ENCODE measurements at regions not wholly inside any gene's neighbourhood (a gene's known extent, or its start where the extent isn't known, plus 50 kb on each side); places are given as distances from the start of the nearest gene placed in this dataset.
"Not testable (repeated sequence)": the region's sequence is repeated elsewhere in the genome, so short reads cannot be mapped to it uniquely, and the experiment has no call there.

DNA sequence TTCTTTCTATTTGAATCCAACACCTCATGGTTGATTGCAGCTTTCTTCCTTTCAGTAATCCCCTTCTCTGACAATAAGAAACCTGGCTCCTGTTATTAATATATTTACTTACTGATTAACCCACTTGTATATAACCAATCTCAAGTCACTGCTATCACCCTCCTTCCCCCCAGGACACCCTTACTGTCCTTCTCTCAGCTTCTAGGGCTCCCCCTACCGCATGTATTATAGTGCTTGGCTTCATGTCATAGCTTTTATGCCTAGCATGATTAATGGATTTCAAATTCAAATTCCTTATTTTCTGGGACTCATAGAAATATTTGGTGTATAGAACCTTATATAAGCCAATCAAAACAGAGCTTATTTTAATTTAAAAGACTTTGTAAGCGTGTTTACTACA lies 75.7 kb upstream of the BNIP2 start:
- DNase-seq = no peak

DNA sequence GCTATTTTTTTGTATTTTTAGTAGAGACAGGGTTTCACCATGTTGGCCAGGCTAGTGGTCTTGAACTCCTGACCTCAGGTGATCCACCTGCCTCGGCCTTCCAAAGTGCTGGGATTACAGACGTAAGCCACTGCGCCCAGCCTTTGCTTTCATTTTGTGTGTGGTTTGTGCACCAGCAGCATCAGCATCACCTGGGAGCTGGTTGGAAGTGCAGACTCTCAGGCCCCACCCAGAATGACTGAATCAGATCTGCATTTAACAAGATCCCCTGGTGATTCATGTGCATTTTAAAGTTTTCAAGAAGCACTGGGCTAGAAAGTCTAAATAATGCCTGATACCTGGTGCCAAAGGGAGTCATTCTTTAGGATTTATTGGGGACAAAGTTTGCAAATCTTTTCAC lies 73.4 kb upstream of the BNIP2 start:
- no peak for DNase-seq

DNA sequence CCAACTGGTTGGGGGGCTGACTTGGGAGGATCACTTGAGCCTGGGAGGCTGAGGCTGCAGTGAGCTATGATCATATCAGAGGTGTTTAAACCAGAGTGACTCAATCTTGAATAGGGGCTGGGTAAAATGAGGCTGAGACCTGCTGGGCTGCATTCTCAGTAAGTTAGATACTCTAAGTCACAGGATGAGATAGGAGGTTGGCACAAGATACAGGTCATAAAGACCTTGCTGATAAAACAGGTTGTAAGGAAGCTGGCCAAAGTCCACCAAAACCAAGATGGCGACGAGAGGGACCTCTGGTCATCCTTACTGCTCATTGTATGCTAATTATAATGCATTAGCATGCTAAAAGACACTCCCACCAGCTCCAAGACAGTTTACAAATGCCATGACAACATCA lies 71.1 kb upstream of the BNIP2 start:
- not testable (repeated sequence) for DNase-seq

DNA sequence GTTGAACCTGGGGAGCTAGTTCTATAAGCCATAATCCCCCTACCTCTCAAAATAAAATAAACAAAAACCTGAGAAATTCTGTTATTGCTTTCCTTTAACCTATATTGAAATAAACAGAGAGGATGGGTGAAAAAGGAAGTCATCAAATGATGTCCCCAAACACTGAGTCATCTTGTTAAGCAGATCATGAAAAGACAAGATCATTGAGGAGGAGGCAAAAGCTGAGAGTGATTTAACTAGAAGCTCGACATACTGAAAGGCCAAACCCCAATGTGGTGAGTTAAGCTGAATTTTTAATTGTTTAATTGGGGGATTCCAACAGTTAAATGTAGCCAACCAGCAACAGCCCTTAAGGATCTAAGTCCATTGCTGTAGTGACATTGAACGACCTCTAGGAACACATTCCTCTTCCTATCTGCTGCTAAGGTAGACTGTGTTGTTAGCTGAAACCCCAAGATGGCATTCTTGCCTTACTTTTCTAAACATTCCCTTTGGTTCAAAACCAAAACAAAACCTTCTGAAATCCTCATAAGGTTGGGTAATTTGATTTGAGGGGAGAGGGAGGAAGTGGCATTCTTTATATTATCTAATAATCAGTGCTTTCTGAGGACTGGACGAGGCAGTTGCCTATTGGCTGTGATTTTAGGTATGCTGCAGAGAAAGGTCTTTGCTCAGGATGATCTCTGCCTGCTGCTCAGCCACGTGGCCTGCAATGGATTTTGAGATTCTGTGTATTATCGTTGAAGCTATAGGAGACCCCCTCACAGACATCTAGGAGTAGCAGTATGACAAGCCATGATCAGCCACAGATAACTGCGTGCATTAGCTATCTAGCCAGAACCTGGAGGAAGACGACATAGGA lies 62.7 kb upstream of the BNIP2 start:
- no peak for DNase-seq

DNA sequence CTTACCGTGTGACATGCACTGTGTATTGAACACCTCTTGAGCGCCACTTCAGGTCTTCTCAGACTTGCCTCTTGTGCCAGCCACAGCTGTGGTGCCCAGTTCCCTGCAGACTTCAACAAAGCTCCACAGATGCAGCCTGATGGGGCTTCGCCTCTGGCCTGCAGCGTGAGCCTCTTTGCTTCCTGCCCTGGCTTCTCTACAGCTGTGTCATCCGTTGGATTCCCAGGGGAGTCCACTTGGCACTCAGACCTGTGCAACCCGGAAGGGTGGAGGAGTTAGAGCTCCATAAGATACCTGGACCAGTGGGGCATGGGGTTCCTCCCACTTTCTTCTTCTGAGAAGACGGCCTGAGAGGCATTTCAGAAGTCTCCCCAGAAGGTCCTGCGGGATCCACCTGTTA lies 57.7 kb upstream of the BNIP2 start:
- DNase-seq = peak; percentile 77

DNA sequence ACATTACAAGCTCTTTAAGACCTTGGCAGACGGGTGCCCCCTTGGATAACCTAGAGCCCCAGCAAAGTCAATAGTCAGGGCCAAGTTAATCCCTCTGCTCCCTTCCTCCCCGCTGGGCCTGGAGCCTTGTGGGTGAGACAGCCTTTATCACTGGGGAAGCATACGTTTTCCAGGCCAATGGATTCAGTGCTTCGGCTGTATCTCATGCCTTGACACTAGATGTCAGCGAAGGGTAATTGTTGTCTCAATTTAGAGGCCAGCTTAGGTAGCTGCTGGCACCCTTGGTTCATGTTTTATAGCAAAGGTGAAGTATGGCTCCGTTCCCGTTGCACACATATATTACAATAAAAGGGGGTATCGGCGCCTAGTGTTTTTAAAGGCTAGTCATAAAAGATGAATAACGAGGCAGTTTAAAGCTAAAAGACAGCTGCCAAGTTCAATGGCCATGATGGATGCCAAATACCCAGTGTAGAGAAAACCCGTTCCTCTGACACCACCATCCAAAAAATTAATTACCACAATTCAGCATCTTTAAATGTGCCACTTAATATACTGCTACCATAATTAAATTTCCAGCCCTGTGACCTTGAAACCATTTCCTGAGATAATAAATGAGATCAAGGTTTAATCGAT lies 52.3 kb upstream of the BNIP2 start:
- peak; percentile 60 for DNase-seq

DNA sequence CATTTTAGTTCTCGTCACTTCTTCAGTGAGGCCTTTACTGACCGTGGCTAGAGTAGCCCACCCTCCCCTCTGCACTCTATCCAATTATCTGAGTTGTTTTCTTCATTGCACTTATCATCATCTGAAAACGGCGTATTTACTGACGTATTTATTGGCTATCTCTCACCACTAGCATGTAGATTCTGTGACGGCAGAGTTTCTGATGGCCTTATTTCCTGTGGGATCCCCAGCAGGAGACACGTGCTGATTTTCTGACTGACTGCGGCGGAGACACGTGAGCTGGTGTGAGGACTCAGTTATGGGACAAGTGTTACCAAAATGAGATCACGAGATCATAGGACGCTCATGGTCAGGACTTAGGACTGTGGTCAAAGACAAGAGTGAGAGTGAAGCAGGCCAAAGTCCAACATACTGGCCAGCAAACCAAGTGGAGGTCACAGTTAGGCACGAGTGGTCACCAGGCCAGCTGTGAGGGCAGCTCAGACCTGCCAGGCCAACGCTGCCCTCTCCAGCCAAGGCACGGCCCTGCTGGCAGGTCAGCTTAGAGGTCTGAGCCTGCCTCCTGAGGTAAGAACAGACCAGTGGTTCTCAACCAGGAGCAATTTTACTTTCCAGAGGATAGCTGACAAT lies 50.6 kb upstream of the BNIP2 start:
- no peak for DNase-seq

All from NCI-H510A treated with DMSO at 0.1 percent for 48 hours (cell line).